ENCODE measurements at regions not wholly inside any gene's neighbourhood (a gene's known extent, or its start where the extent isn't known, plus 50 kb on each side); places are given as distances from the start of the nearest gene placed in this dataset.

DNA sequence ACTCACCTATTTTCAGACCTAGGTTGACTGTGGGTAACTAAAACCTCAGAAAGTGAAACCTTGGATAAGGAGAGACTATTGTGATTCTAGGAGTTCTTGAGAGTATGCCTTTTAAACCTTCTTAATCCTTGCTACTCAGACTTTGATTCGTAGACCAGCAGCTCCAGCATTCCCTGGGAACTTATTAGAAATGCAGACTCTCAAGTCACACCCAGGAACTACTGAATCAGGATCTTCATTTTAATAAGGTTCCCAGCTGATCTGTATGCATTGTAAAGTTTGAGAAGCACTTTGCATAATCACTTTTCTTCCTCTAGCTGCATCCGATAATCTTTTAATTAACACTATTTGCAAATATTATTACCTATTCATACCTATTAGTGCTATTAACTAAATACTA is 480.3 kb upstream of the KCNMB2 start:
- DNase-seq: no peak

DNA sequence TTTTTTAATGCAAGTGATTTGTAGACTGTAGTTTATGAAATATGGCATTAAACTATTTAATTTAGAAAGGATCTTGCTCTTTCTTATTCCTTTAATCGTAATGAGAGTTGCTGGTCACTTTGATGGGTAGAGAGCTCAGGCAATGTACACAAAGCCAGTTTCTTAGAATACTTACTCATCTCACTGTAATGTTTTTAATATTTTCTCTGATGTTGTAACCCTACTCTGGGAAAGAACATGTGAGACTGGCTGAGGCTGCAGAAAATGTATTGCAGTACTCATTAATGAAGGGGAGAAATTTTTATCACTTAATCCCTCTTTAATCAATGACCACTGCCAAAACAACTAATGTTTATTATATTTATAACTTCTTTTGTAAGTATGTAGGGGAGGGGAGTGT is 479.4 kb upstream of the KCNMB2 start:
- no peak for DNase-seq

DNA sequence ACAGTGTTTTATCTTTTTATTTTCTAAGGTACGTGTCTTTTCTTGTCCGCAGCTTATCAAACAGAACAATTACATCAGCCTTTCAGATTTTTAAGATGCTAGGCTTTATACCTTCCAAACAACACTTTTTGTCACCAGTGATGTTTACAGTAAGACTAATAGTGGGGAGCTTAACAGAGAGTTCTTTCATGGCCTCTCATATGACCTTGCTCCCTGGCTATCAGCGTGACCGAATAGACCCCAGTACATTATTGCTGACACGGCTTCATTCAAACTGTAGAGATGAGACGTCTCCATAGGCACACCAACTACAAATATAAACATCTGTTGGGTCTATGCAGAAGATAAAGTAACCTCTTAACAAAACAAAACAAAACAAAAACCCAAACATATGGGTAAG is 477.6 kb upstream of the KCNMB2 start:
- DNase-seq: no peak

DNA sequence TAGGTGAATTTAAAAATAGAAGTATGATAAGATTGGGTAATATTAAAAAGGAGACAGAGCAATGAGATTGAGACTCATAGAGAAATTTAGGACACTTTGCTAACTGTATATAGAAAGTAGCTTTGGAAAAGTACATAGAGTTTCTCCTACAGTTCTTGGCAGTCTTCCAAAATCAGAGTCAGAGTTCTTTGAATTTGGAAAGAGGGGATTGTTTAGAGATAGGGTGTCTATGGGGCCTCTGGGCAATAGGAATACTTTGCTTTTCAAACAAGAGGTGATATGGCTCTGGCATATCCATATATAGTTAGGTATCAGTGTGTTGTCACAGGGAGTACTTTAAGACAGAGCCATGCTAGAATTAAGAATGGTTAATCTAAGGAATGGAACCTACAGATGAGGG is 477.1 kb upstream of the KCNMB2 start:
- no peak for DNase-seq

DNA sequence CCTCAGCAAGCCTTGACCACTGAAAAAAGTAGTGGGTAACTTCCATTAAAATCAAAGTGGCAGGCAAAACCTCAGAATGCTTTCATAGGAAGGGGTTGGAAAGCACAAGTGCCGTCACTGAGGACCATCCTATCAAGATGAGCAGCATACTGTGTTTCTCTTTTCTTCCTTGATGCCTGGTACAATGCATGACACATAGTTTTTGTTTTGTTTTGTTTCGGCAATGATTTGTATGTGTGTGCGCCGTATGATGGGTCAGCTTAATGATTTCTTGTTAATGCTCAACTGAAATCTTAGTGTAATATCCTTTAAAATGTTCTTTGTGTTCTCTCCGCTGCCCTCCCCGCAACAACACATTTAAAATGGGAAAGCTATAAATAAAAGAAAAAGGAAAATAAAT is 476.4 kb upstream of the KCNMB2 start:
- no peak for DNase-seq

DNA sequence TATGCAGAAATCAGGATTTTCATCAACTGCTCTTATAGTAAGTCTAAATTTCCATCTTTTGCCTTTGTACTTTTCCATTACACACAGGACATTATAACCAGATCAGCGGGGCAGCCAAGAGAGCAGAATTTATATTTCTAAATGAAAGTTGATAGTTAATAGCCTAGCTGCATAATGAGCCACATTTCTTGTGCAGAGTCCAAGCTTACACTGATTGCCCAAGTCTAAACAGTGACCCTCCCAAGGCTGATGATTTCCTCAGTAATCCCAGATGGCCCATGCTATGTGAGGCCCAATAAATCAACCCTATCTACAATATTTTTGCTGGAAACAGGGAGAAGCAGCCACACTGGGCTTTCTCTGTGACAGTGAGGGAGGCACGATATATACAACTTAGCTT is 475.8 kb upstream of the KCNMB2 start:
- no peak for DNase-seq

DNA sequence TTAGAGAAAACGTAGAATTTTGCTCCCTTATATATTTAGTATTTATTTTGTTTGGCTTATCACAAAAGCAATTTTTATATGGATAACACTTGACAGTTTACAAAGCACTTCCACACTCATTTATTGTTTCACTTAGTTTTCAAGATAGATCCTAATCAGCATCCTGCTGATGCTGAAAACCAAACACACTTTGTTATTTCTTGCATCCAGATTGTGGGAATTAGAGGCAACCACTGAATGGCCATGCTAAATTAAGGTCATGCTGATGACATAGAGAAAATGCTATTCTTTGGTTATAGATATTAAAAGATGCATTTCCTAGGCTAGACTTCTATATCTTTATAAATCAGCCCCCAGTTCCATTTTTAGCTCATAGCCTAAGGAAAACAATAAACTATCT is 474.1 kb upstream of the KCNMB2 start:
- no peak for DNase-seq

DNA sequence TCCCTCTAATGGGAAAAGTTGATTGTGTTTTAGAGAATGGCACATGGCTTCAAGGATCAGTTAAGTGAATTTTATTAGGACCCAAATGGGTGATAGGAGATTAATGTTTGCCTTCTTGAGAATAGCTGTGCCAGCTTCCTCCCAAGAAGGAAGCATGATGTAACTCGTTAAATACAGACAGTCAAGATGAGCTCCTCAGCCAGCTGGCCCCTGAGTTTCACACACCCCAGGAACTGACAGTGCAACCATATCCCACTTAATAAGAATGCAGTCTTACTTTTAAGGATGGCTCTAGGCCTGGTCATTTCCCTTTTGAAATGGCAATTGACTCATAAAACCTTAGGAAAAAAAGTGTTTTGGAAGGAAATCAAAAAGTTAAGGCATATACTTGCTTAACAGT is 472.8 kb upstream of the KCNMB2 start:
- DNase-seq: no peak

DNA sequence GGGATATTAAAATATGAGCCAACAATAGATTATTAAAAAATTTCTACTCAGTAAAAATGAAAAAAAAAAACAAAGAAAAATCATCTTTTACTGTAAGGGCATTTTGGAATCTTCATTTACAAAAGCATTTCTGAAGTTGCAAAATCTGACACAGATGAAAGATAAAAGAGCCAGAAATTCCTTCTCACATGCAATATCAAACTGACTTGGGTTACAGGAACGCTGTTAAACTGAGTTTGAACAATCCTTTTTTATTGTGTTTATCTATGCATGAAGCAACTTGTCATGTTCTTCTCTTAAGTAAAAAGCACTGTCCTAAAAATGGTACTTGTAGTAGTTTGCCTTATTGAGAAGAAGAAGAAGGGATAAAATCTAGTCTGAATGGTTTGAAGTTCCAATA is 468.5 kb upstream of the KCNMB2 start:
- no peak for DNase-seq

DNA sequence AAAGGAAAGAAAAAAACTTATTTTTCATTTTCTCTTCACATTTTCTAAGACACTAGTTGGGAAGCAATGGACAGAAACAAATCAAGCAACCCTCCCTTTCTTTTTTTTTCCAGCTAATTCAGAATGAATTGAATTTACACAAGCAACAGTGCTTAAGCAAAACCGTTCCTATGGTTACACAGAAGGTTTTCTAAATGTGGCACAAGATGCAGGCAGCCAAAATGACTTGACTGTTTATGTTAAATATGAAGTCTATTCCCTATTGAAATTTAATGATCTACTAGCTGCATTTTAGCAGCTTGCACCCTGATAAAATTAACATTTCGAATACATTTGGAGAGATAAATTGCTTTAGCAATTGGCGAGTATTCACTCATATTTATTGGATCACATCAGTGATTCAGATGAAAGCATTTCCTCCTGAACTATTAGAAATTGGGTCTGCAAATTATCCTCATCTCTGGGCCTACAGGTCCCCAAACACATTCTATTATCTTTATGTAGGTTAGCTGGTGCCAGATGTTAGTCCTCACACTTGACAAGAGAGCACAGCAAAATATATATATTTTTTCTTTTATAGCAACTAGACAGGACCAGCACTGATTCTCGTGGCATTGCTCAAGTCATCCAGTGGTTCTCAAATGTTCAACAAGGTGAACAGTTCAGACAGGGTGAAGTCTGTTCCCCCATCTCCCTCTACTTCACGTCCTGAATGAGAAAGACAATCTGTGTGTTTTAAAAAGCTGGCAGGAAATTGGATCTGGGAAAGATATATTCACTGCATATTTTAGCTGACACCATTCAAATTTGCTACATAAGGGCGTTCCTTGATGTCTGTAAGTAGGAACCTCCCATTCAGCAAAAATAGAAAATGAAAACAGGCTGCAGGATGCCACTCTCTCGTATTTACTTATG is 463.6 kb upstream of the KCNMB2 start:
- no peak for DNase-seq

DNA sequence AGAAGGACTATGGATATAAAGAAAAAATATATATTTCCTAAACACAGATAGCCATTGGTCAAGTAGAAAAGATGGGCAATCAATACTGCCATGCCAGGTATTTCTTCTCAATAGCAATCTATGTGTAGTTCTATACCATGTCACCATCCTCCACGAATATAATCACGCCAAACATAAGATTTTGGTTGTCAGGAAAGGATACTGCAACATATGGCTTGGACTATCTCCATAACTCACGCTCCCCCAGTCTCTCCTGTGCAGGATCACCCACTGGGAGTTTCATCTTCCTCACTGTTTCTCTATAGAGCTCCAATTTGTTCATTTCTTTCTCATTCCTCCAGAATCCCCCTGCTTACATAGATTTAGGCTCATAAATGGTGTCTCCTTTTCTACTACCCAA is 462.9 kb upstream of the KCNMB2 start:
- DNase-seq: no peak

DNA sequence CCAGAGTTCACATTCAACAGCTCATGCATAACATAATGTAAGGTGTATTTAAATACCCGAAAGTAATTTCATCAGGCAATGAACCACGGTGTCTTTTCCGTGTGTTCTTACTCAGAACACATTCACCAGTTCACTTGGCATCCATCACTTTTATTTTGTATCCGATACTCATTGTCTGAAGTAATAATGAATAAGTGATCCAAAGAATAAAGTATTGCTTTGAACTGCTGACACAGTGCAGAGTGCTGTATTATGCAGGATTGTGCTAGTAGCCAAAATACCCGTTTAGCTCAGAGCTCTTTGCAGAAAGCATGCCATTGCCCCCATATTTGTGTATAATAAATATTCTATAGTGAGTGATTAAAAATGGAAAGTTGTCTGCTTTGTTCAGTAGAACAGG is 460.9 kb upstream of the KCNMB2 start:
- DNase-seq: no peak

DNA sequence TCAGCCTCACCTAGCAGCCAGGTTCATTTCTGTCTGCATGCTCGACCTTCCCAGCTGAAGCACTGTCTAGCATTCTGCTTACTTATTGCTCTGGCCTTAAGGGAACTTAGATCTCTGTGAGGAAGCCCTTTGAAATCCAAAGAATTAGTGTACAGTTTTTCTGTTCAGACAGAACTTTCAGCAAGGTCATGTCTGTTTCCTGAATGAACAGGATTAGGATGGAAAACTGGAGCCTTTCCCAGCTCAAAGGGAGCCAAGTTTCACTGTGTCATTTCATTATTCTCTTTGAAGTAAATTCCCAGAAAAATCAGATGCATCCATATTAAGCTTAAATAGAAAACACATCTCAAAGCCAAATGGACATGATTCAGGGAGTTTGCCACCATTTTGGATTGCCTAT is 457.3 kb upstream of the KCNMB2 start:
- DNase-seq: no peak

DNA sequence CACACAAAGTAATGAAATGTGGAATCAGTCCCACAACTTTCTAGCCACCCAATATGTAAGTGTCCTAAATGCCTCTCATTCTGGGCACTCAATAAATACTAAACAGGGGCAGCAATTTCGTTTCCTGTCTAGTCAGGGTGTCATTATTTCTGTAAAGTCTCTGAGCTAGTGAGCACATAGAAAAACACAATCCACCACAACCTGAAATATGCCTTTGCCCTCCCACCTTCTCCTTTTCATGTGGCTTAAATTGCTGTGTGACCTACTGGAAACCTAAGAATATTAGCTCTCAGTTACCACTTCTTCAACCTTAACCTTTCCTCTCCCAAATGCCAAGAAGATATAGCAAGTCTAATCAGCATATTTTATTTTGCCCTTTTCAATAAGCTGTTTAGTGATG is 456.3 kb upstream of the KCNMB2 start:
- no peak for DNase-seq

DNA sequence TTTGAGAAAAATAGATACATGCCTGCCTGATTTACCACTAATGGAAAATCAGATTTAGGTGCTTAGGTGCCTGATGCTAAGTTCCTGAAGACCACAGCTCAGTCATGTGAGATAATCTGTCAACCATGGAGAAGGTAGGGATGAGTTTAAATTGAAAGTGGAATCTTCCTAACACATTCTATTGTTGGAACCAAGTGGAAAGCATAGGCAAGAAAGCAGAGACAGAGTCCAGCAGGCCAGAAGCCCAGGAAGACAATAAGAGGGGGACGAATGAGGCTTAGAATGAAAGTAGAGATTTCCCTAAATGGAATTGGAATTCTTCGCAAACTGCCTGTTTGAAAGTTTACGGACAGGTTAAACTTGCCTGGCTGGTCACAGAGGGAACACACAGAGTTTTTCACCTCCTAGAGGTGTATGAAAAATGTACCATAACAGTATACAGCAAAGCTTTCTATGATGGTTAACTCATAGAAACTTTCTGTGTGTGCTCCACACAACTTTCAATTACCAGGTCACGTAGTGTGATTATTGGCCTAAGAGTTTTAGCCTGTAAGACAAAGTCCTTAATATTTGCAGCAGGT is 453.8 kb upstream of the KCNMB2 start:
- no peak for DNase-seq

DNA sequence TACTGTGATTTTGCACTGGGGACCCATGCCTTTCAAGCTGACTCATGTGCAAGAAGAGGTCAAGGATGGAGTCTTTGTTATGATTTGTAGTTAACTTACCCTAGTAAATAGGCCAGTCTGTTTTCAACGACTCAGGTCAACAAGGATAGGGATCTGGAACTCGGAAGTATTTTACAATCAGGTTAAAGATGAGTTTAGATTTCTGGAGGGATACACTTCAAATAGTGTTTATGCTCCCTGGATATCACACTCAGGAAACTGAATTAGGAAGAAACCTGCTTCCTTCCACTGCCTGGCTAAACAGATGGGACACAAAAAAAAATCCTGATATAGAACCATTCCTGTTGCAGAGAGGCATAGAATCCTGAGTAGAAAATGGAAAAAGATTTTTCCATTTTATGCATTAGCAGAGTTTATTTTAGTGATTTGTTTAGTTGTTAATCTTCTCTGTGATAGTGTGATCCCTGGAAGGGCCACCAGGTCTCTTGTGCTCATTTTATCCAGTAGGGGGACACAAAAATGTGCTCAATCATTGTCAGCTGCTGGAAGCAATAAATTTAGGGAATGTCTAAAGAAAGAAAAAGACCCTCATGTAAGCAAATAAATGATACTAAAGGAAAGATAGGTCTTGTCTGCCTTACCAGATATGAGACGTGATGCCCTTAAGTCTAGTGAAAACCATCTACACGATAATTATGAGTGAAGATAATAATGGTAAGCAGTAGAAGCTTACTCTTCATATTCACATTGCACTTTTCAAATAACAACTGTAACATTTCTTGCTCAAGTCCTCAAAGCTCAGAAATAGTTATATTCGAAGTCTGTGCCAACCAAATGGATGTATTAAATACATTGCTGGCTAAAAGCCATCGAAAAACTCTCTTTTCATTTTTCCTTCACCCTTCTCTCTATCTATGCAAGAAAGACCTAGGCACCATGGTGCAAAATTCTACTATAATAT is 452.1 kb upstream of the KCNMB2 start:
- no peak for DNase-seq

DNA sequence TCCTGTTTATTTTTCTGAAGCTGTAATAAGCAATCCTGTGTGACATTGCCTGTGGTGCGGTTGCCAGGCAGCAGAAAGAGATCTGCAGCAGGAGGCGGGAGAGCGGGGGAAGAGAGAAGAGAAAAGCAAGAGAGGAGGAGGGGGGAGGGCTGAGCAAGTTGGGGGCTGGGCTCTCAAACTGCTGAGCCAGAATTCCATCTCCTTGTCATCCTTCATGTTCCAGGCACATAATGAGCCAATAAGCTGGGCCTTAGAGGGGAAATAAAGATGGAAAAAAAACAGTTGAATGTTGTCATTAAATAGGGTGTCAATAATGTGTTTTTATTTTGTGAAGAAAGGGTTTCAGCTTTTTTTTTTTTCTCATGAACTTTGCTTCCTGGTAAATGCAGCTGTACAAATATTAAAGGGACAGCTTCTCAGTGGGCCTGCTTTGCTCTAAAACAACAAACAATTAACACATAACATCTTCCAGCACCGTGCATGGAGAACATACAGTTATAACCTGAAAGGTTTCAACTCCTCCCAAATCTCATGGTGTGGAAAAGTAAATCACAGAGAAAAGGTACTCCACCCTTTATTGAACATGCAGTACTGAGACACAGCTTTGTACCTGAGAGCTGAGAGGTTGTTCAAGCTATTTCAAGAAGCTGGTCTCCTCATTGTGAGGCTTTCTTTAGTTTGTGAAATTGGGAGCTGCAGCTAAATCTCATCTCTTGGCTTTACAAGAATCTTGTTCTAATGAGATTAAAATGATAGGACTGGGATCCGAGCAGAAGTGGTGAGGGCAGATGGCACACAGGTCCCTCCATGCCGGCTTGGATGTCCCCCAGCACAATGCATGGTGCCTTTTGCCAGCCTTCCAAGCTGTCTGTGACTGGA is 451.1 kb upstream of the KCNMB2 start:
- no peak for DNase-seq

DNA sequence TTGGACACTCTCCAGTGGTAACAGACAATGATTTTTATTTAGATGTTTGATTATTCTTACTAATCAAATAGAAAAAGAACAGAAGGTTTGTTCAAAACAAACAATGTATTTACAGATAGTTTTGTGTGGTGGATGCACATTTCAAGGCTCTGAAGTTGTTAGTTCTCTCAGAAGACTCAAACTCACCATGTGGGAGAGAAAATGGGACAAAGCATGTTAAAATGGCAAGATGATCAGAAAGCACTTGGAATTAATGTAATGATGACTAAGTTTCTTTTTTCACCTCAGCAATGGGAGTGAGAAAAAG is 450.5 kb upstream of the KCNMB2 start:
- no peak for DNase-seq

DNA sequence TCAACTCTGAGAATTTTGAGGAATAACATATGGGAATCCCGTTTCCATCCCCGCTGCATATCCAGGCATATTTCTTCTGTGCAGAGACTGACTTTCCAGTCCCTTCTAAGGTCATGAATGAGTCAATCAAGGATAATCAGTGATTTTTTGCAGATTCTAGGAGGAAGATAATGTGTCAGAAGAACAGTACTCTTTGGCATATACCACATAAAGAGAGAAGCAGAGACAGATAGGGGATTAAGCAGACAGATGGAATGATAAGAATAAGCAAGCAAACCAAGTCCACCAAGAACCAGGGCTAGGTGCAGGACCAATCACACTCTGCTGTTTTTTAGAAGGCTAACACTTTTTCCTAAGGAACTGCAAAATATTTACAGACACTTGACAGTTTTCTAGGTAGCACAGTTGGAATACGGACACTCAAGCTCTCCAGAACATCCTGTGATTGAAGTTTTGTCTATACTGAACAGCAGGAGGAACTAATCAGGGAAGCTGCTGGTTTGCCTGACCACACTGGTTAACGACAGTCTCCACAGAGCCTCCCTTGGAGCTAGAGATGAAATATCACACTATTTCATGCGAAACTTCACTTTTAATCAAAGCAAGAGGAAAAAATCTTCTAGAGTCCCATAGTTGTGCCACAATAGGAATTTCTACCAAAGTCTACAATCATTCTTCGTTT is 450.0 kb upstream of the KCNMB2 start:
- no peak for DNase-seq

DNA sequence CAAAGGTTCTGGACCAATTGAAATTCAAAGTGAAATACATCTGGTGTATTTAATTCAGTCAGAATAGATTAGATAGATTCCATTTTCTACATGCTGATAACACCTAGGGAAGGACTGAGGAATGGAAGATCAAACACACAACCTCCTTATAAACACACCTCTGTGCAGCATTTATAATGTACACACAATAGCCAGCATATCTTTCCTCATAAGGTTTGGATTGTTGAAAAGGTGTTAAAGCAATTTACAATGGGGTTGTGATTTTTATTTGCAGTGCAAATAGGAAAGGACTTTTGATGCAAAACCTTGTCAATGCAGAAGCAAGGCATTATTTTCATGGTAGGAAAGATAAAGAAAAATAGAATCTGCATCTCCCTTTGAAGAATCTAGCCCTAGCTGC is 448.9 kb upstream of the KCNMB2 start:
- no peak for DNase-seq

DNA sequence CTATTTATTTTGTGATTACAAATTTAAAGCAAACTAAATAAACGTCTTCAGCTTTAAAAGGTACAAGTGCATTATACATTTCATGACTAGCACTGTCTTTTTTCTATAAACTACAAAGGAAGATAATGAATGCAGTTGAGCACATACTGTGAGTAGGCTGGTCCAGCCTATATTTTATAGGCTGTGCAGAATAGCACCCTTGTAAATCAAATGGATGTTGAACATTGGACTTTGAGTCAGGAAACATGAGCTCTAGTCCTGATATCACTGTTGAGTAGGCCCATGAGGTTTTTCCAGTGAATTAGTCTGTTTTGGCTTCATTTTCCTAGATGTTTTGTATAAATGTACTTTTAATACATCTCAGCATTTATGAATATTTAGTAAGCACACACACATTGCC is 447.3 kb upstream of the KCNMB2 start:
- no peak for DNase-seq

DNA sequence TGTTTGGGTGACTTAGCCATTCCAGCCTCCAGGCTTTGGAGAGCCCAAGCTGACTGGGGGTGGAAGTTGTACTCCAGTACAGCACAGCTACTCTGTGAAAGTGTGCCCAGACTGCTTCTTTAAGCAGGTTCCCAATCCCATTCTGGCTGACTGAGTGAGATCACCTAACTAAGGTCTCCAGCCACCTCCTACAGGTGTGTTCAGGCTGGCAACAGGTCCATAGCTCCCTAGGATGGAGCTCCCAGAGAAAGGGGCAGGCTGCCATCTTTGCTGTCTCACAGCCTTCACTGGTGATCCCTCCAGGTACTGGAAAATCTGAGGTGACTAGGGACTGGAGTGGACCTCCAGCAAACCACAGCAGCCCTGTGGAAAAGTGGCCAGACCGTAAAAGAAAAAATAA is 445.3 kb upstream of the KCNMB2 start:
- no peak for DNase-seq

Measured in NK-92 treated with Interleukin-12 subunit alpha and Interleukin-12 subunit beta, amount 100 ng/mL, for 24 hours (cell line).